ENCODE measurements at regions not wholly inside any gene's neighbourhood (a gene's known extent, or its start where the extent isn't known, plus 50 kb on each side); places are given as distances from the start of the nearest gene placed in this dataset.

- no peak overlapping the region for H3K4me3 ChIP-seq (ENCODE audit: low read length)
- no peaks in the 10 kb centered on the region for H3K36me3 ChIP-seq (ENCODE audit: control insufficient read depth, low read length)
- H3K27me3 ChIP-seq (ENCODE audit: control insufficient read depth, low read length): no peaks in the 10 kb centered on the region
- no peak for TF ChIP-seq EZH2phosphoT487 (IDR thresholded peaks at IDR 0.05; ENCODE audit: borderline replicate concordance, low read length)
- no peak for TF ChIP-seq CTCF (IDR thresholded peaks at IDR 0.05; ENCODE audit: low read depth, low read length, poor library complexity, severe bottlenecking)
- H4K20me1 ChIP-seq (ENCODE audit: control insufficient read depth, insufficient read depth, low read depth, low read length): no peaks in the 10 kb centered on the region
- no peak overlapping the region for H3K4me2 ChIP-seq (ENCODE audit: low read length)
- no peak overlapping the region for H3K27ac ChIP-seq (ENCODE audit: low read depth, low read length)
- no peaks in the 10 kb centered on the region for H3K4me1 ChIP-seq (ENCODE audit: control insufficient read depth, low read length)
- H3K9me2 ChIP-seq (replicated peaks; ENCODE audit: control insufficient read depth, low read length): no peaks in the 10 kb centered on the region
- no peaks in the 10 kb centered on the region for H3F3A ChIP-seq (ENCODE audit: control insufficient read depth, insufficient read depth)
- H3K79me2 ChIP-seq (ENCODE audit: control insufficient read depth, low read length): no peaks in the 10 kb centered on the region
- H3K9me3 ChIP-seq (ENCODE audit: control insufficient read depth, insufficient read depth, low read length): peaks cover 3% of the 10 kb centered on the region; the same call in 1 of the 2 replicates
Observed at GRCh38 chr18:78510091-78510490, 469.5 kb upstream of the SALL3 start.

- Histone ChIP-seq H3K27me3 (ENCODE audit: control insufficient read depth, low read length) (no peaks in the 10 kb centered on the region), H3K9me3 (ENCODE audit: control insufficient read depth, insufficient read depth, low read length) (peaks cover 3% of the 10 kb centered on the region; the same call in 1 of the 2 replicates), H3K79me2 (ENCODE audit: control insufficient read depth, low read length) (no peaks in the 10 kb centered on the region), H3K36me3 (ENCODE audit: control insufficient read depth, low read length) (no peaks in the 10 kb centered on the region), H3K4me1 (ENCODE audit: control insufficient read depth, low read length) (no peaks in the 10 kb centered on the region), H3K4me2 (ENCODE audit: low read length) (no peak overlapping the region), H3K4me3 (ENCODE audit: low read length) (no peak overlapping the region), H3K27ac (ENCODE audit: low read depth, low read length) (no peak overlapping the region), H4K20me1 (ENCODE audit: control insufficient read depth, insufficient read depth, low read depth, low read length) (no peaks in the 10 kb centered on the region), H3F3A (ENCODE audit: control insufficient read depth, insufficient read depth) (no peaks in the 10 kb centered on the region), H3K9me2 (replicated peaks; ENCODE audit: control insufficient read depth, low read length) (no peaks in the 10 kb centered on the region)
- no peak for TF ChIP-seq EZH2phosphoT487 (IDR thresholded peaks at IDR 0.05; ENCODE audit: borderline replicate concordance, low read length)
- TF ChIP-seq CTCF (IDR thresholded peaks at IDR 0.05; ENCODE audit: low read depth, low read length, poor library complexity, severe bottlenecking): no peak
Observed at GRCh38 chr18:78510636-78511035, 469.0 kb upstream of the SALL3 start.

GRCh38 chr18:78511666-78512601 lies 467.7 kb upstream of the SALL3 start:
- peaks cover 3% of the 10 kb centered on the region; the same call in 1 of the 2 replicates for H3K9me3 ChIP-seq (ENCODE audit: control insufficient read depth, insufficient read depth, low read length)
- TF ChIP-seq CTCF (IDR thresholded peaks at IDR 0.05; ENCODE audit: low read depth, low read length, poor library complexity, severe bottlenecking): no peak
- TF ChIP-seq EZH2phosphoT487 (IDR thresholded peaks at IDR 0.05; ENCODE audit: borderline replicate concordance, low read length): no peak

More at GRCh38 chr18:78511666-78512601, 467.7 kb upstream of the SALL3 start:
- H3K79me2 ChIP-seq (ENCODE audit: control insufficient read depth, low read length): no peaks in the 10 kb centered on the region
- no peaks in the 10 kb centered on the region for H3F3A ChIP-seq (ENCODE audit: control insufficient read depth, insufficient read depth)
- H3K36me3 ChIP-seq (ENCODE audit: control insufficient read depth, low read length): no peaks in the 10 kb centered on the region
- H3K4me3 ChIP-seq (ENCODE audit: low read length): no peak overlapping the region
- no peak overlapping the region for H3K4me2 ChIP-seq (ENCODE audit: low read length)
- H3K27me3 ChIP-seq (ENCODE audit: control insufficient read depth, low read length): no peaks in the 10 kb centered on the region
- H3K4me1 ChIP-seq (ENCODE audit: control insufficient read depth, low read length): no peaks in the 10 kb centered on the region
- no peak overlapping the region for H3K27ac ChIP-seq (ENCODE audit: low read depth, low read length)
- no peaks in the 10 kb centered on the region for H3K9me2 ChIP-seq (replicated peaks; ENCODE audit: control insufficient read depth, low read length)
- H4K20me1 ChIP-seq (ENCODE audit: control insufficient read depth, insufficient read depth, low read depth, low read length): no peaks in the 10 kb centered on the region
